Fibroblast of skin of abdomen (primary cell): ENCODE measurements at regions not wholly inside any gene's neighbourhood (a gene's known extent, or its start where the extent isn't known, plus 50 kb on each side); places are given as distances from the start of the nearest gene placed in this dataset.

Experiments used
- DNase-seq: peaks from one replicate; pipeline ENCODE4 v3.0.0-alpha.2; 2013

DNA sequence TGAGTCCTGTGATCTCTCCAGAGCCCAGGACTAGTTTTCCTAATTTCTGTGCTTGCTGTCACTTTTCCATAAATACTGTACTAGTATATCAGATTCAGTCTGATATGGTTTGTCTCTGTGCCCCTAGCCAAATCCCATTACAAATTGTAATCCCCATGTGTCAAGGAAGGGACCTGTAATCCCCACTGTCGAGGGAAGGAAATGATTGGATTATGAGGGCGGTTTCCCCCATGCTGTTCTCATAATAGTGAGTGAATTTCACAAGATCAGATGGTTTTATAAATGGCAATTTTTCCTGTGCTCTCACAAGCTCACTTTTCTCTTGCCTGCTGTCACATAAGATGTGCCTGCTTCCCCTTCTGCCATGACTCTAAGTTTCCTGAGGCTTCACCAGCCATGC, 54.8 kb upstream of the IFRD1 start:
- DNase-seq = no peak

GRCh38 chr7:112395893-112396292, 54.4 kb upstream of the IFRD1 start:
- no peak for DNase-seq

- no peak for DNase-seq
These were observed 51.7 kb upstream of the IFRD1 start for GRCh38 chr7:112398534-112398933.

- DNase-seq = peak; percentile 63
These were observed 50.8 kb upstream of the IFRD1 start for GRCh38 chr7:112399501-112399900.

DNA sequence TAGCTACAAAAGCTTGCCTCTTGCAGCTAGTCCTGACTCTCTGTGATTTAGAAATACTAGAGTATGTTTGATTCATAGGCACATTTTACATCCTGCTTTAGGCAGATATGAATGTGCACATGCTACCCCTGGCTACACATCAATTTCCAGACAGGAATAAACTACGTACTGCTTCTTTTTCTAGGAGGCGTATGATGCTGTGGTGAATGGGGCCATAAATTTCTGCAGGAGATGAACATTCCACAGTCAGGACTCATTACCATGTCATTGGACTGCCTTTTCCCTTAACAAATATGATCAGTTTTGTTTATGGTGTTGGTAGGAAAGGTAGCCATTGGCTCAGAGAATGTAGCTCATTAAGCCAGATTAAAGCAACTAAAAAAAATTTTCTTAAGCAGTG, 50.1 kb upstream of the IFRD1 start:
- peak; percentile 86 for DNase-seq
